GM12891 (cell line): ENCODE measurements at regions not wholly inside any gene's neighbourhood (a gene's known extent, or its start where the extent isn't known, plus 50 kb on each side); places are given as distances from the start of the nearest gene placed in this dataset.
"Not testable (repeated sequence)": the region's sequence is repeated elsewhere in the genome, so short reads cannot be mapped to it uniquely, and the experiment has no call there.

Experiments
- DNase-seq: peaks from one replicate; pipeline ENCODE4 v3.0.0; 2011; ENCODE audit warnings: low spot score; ENCODE audit not compliant: insufficient read length
- FAIRE-seq: peaks from 2 replicates; lab custom pipeline; 2011; peaks lifted over from hg19 to GRCh38; lab: Jason Lieb, UNC
- PAX5 ChIP-seq: IDR thresholded peaks from 2 replicates; pipeline ENCODE4 v1.6.1; 2011; ENCODE audit warnings: low read length, moderate library complexity, mild to moderate bottlenecking; ENCODE audit not compliant: insufficient read depth, severe bottlenecking
- POLR2A ChIP-seq: IDR thresholded peaks from 2 replicates; pipeline ENCODE4 v1.6.1; 2011; ENCODE audit warnings: low read depth, low read length, control low read depth
- POLR2AphosphoS5 ChIP-seq: IDR thresholded peaks from 2 replicates; pipeline ENCODE4 v1.6.1; 2011; ENCODE audit warnings: low read depth, low read length, control low read depth
- POU2F2 ChIP-seq: IDR thresholded peaks from 2 replicates; pipeline ENCODE4 v1.6.1; 2011; ENCODE audit warnings: low read depth, mild to moderate bottlenecking, control low read depth, low read length, moderate library complexity
- SPI1 ChIP-seq: IDR thresholded peaks from 2 replicates; pipeline ENCODE4 v1.6.1; 2011; ENCODE audit warnings: low read depth, low read length, control low read depth
- TAF1 ChIP-seq: IDR thresholded peaks from 2 replicates; pipeline ENCODE4 v1.6.1; 2011; ENCODE audit warnings: low read depth, low read length, control low read depth

DNA sequence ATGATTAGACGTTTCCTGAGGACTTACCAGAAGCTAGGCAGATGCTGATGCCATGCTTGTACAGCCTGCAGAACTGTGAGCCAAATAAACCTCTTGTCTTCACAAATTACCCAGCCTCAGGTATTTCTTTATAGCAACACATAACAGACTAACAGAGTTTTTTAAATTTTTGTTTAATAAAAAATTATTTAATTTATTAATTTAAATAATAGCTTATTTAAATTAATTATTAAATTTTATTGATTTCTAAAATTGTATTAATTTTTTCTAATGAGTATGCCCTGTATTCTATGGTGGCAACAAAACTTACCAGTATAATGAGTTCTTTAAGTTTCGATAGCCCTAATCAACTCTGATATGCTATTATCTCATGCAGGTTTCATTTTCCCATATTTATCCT lies 259.8 kb downstream of the IKZF2 start:
- no peak for DNase-seq
- TF ChIP-seq TAF1 = no peak
- no peak for TF ChIP-seq POLR2A
- TF ChIP-seq POLR2AphosphoS5 = no peak
- no peak for TF ChIP-seq PAX5
- no peak for TF ChIP-seq POU2F2
- no peak for TF ChIP-seq SPI1
- no peak for FAIRE-seq

DNA sequence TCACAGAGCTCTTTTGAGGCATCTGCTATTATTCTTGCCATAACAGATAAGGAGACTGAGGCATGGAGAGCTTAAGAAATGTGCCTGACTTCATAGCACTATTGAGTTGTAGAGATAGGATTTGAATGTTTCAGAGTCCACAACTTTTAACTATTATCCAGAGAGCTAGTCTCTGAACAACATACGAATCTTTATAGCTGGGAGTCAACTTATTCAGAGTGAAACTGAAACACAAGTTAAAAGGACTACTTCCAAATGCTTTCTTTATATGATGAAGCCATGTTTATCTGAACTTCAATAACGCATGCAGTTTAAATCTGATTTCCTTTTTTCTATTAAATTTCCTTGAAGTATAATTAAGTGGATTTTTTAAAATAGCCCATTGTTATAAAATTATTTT lies 268.8 kb downstream of the IKZF2 start:
- TF ChIP-seq PAX5 (no peak), POU2F2 (no peak), TAF1 (no peak), POLR2AphosphoS5 (no peak), POLR2A (no peak), SPI1 (no peak)
- FAIRE-seq = no peak
- no peak for DNase-seq

- not testable (repeated sequence) for FAIRE-seq, DNase-seq
These were observed 274.9 kb downstream of the IKZF2 start for GRCh38 chr2:212876556-212876955.

GRCh38 chr2:212875950-212876349 lies 275.5 kb downstream of the IKZF2 start:
- not testable (repeated sequence) for DNase-seq, FAIRE-seq

GRCh38 chr2:212873256-212873655 lies 278.2 kb downstream of the IKZF2 start:
- FAIRE-seq = no peak
- no peak for DNase-seq
- TF ChIP-seq POU2F2 = no peak

GRCh38 chr2:212871597-212871996 lies 279.8 kb downstream of the IKZF2 start:
- DNase-seq = no peak
- no peak for FAIRE-seq
- no peak for TF ChIP-seq POLR2A
- TF ChIP-seq SPI1 = no peak
- no peak for TF ChIP-seq PAX5
- no peak for TF ChIP-seq POU2F2
- no peak for TF ChIP-seq POLR2AphosphoS5
- TF ChIP-seq TAF1 = no peak

GRCh38 chr2:212864186-212864585 lies 287.2 kb downstream of the IKZF2 start:
- no peak for TF ChIP-seq POLR2AphosphoS5
- TF ChIP-seq PAX5 = no peak
- FAIRE-seq (no peak), DNase-seq (no peak)

- DNase-seq (no peak), FAIRE-seq (no peak)
- TF ChIP-seq TAF1 = no peak
- TF ChIP-seq POLR2AphosphoS5 = no peak
- no peak for TF ChIP-seq POLR2A
These were observed 288.2 kb downstream of the IKZF2 start for GRCh38 chr2:212863185-212863588.

DNA sequence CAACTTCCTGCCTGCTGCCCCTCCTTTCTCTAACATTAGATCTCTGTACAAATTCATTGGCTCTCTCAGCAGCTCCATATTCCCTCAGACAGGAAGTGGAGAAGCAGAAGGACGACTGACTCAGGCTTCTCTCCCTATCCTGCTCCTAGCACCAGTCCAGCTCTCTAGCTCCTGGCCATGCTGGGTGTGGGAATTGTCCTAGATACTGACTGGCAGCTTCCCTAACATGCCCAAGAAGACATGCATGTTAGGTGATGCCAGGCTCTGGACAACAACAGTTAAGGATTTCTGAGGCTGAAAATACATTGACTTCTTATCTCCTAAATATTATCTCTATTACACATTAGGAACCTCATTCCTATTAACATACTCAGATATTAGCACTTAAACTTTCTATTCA lies 292.9 kb downstream of the IKZF2 start:
- DNase-seq (no peak), FAIRE-seq (no peak)
- no peak for TF ChIP-seq POU2F2
- TF ChIP-seq PAX5 = no peak
- TF ChIP-seq TAF1 = no peak
- TF ChIP-seq POLR2A = no peak
- TF ChIP-seq SPI1 = no peak
- TF ChIP-seq POLR2AphosphoS5 = no peak

GRCh38 chr2:212854771-212855170 lies 296.6 kb downstream of the IKZF2 start:
- TF ChIP-seq POU2F2 (no peak), SPI1 (no peak), POLR2AphosphoS5 (no peak), POLR2A (no peak), TAF1 (no peak), PAX5 (no peak)
- no peak for DNase-seq
- FAIRE-seq = no peak

DNA sequence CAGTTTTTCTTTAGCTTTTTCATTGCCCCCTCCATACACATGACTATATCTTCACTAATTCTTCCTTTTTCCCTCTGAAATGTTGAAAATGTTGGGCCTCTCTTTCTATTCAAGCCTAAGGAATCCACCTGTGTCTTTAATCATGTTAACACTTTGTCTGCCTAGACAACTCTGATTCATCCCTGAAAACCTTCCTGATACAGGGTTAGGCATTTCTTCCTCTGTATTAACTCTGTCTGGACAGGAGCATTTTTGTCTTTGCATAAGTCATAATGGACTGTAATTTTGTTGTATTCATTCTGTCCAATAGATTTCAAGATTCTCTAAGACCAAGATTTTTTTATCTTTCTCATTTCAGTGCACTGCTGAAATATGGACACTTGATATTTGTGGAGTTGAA lies 297.3 kb downstream of the IKZF2 start:
- DNase-seq (no peak), FAIRE-seq (no peak)
- TF ChIP-seq POLR2AphosphoS5 = no peak
- no peak for TF ChIP-seq PAX5
- TF ChIP-seq SPI1 = no peak
- no peak for TF ChIP-seq POU2F2
- TF ChIP-seq POLR2A = no peak
- TF ChIP-seq TAF1 = no peak
